ENCODE measurements at regions not wholly inside any gene's neighbourhood (a gene's known extent, or its start where the extent isn't known, plus 50 kb on each side); places are given as distances from the start of the nearest gene placed in this dataset.

- no peak for DNase-seq (ENCODE audit: low spot score)
These were observed 671.3 kb upstream of the TBX3 start for GRCh38 chr12:115355301-115355700.

DNA sequence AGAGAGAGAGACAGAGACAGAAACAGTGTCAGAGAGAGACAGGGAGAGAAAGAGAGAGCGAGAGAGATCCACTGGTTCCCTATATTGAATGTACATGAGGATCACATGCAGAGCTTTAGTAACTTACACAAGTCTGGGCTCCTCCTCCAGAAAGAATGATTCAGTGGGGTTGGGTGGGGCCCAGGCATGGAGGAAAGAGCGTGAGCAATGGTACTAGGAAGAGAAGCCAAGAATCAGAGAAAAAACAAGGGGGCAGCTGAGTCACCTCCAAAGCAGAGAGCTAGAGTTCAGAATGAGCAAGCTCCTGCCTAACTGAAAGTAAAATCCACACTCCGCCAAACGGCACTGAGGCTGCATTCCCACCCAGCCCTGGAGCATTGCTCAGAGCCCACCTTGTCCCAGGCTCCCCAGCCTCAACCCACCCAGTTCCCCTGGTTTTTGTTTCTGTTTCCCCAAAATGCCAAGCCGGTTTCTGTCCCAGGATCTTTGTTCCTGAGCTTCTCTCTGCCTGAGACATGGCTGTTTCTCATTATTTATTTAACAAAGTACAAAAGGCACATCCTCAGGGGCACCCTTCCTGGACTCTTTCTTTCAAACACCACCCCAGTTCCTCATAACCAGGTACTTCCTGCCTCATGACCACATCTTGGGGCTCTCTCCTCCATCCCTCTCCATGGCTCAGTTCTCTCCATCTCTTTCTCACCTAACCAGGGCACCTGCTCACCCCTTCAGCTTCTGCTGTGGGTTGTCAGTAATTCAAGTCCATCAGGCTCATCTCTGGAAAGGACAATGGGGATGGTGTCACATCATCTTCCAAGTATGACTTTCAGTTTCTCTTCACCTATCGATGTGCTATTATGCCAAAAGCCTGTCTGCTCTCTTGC lies 670.3 kb upstream of the TBX3 start:
- peak; percentile 91 for DNase-seq (ENCODE audit: low spot score)

- no peak for DNase-seq (ENCODE audit: low spot score)
These were observed 669.5 kb upstream of the TBX3 start for GRCh38 chr12:115353467-115353866.

- peak; percentile 42 for DNase-seq (ENCODE audit: low spot score)
These were observed 667.6 kb upstream of the TBX3 start for GRCh38 chr12:115351514-115352077.

GRCh38 chr12:115349711-115350110 lies 665.7 kb upstream of the TBX3 start:
- DNase-seq (ENCODE audit: low spot score) = no peak

GRCh38 chr12:115348301-115348700 lies 664.3 kb upstream of the TBX3 start:
- DNase-seq (ENCODE audit: low spot score) = no peak

DNA sequence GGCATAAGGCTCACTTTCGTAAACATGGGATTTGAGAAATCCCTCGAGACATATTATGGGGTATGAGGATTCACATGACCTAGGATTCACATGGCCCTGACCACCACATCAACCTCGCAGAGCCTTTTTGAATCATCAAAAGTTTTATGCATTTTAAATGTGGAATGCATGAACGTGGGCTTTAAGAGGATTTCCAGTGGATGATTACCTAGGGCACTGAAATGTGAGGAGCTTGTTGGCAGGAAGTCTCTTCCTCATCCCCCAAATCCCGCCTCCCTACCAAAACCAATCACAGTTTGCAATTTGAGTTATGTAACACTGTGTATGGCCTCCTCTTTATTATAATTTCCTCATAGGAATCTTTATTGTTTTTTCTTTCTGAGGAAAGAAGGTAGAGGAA lies 659.6 kb upstream of the TBX3 start:
- DNase-seq (ENCODE audit: low spot score) = no peak

GRCh38 chr12:115343008-115343407 lies 659.0 kb upstream of the TBX3 start:
- no peak for DNase-seq (ENCODE audit: low spot score)

DNA sequence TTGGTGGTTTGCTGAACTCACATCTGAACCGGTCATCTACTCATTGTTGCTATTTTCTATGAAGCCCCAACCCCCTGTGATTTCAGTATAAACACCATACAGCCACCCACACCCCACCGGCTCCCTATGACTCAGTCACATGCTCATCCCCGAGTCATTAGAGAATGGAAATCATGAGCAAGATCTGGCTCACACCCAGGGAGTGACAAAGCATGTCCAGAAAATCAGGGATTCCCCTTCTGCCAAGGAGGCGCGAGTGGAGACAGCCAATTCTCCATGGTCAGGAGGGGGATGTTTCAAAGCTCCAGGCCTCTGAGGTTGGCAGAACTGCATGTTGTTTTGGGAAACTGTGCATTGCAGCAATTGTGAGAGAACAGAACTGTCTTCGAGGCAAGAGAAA lies 657.5 kb upstream of the TBX3 start:
- DNase-seq (ENCODE audit: low spot score) = peak; percentile 93

- DNase-seq (ENCODE audit: low spot score) = no peak
These were observed 654.8 kb upstream of the TBX3 start for GRCh38 chr12:115338566-115339294.

- peak; percentile 85 for DNase-seq (ENCODE audit: low spot score)
These were observed 653.9 kb upstream of the TBX3 start for GRCh38 chr12:115337693-115338543.

GRCh38 chr12:115336506-115336905 lies 652.5 kb upstream of the TBX3 start:
- DNase-seq (ENCODE audit: low spot score) = no peak

- no peak for DNase-seq (ENCODE audit: low spot score)
These were observed 651.6 kb upstream of the TBX3 start for GRCh38 chr12:115335594-115335993.

- no peak for DNase-seq (ENCODE audit: low spot score)
These were observed 651.1 kb upstream of the TBX3 start for GRCh38 chr12:115335048-115335447.

GRCh38 chr12:115332945-115333344 lies 649.0 kb upstream of the TBX3 start:
- DNase-seq (ENCODE audit: low spot score) = no peak

DNA sequence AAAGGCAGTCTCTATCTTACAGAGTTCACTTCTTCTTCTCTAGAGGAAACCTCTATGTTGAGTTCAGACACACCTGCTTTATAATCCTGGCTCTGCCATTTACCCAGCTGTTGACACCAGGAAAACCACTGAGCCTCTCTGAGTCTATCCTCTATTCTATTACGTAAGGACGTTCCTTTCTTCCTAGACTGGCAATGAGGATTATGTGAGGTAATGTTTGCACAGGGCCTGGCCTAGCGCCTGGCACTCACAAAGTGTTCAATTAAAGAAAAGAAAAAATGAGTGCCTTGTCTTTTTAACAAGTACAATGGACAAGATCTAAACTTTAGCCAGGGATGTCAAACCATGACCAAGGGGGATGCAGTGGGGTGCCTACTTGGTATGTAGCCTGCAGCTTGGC lies 641.9 kb upstream of the TBX3 start:
- no peak for DNase-seq (ENCODE audit: low spot score)

GRCh38 chr12:115324949-115325593 lies 641.1 kb upstream of the TBX3 start:
- DNase-seq (ENCODE audit: low spot score) = no peak

DNA sequence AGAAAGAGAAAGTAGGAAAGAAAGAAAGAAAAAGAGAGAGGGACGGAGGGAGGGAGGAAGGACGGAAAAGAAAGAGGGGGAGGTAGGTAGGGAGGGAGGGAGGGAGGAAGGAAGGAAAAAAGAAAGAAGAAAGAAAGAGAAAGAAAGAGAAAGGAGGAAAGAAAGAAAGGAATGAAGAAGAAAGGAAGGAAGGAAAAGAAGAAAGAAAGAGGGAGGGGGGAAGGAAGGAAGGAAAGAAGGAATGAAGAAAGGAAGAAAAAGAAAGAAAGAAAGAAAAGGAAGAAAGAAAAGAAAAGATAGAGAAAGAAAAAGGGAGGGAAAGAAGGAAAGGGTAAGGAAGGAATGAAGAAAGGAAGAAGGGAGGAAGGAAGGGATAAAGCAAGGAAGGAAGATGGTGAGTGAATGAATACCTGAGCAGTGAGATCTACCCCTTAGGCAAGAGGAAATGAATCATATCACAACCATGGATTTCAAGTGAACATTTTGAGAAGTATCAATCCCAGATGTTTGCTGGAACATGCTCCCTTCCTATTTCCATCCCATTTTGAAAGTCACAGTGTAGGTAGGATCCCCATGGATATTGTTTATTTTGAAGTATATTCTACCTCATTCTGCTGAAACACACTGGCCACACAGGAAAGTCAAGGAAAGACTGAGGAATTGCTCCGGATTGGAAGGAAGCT lies 639.4 kb upstream of the TBX3 start:
- peak; percentile 59 for DNase-seq (ENCODE audit: low spot score)

DNA sequence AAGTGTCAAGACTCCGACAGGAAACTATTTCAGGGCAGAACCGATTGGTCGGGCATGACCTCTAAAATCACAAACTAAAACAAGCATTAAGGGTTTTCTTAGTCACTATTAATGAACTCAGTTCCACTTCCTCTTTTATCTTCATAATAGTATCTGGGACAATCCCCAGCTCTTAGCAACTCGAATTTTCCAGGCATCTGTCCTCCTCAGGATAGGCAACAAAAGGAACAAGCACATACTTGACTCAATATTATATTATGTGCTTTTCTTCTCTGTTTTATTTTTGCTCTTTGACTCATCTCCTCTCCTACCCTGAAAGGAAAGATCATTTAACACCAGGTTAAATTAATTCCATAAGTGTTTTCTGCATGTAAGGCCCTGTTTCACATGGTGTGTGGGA lies 638.3 kb upstream of the TBX3 start:
- DNase-seq (ENCODE audit: low spot score) = peak; percentile 40

- no peak for DNase-seq (ENCODE audit: low spot score)
These were observed 637.0 kb upstream of the TBX3 start for GRCh38 chr12:115320967-115321366.

GRCh38 chr12:115320451-115320850 lies 636.5 kb upstream of the TBX3 start:
- DNase-seq (ENCODE audit: low spot score) = no peak

Measured in AG20443 (cell line).